Left hindlimb (tissue), 1 donor: ENCODE measurements at regions not wholly inside any gene's neighbourhood (a gene's known extent, or its start where the extent isn't known, plus 50 kb on each side); places are given as distances from the start of the nearest gene placed in this dataset.
"Not testable (repeated sequence)": the region's sequence is repeated elsewhere in the genome, so short reads cannot be mapped to it uniquely, and the experiment has no call there.

Experiments
- DNase-seq: peaks from one replicate; pipeline ENCODE4 v3.0.0-alpha.2; 2018

- no peak for DNase-seq
Measured at GRCh38 chr4:38386654-38387188, 277.3 kb upstream of the KLF3 start.

- DNase-seq: peak; percentile 50
Measured at GRCh38 chr4:38387348-38387747, 276.7 kb upstream of the KLF3 start.

- DNase-seq: no peak
Measured at GRCh38 chr4:38387819-38388218, 276.2 kb upstream of the KLF3 start.

GRCh38 chr4:38388907-38389306, 275.1 kb upstream of the KLF3 start:
- DNase-seq: not testable (repeated sequence)

GRCh38 chr4:38390969-38391545, 272.9 kb upstream of the KLF3 start:
- DNase-seq: no peak

GRCh38 chr4:38392223-38392855, 271.7 kb upstream of the KLF3 start:
- no peak for DNase-seq

- DNase-seq: no peak
Measured at GRCh38 chr4:38396091-38396490, 267.9 kb upstream of the KLF3 start.

- DNase-seq: no peak
Measured at GRCh38 chr4:38396845-38397547, 267.0 kb upstream of the KLF3 start.

- DNase-seq: no peak
Measured at GRCh38 chr4:38400946-38401345, 263.1 kb upstream of the KLF3 start.

- DNase-seq: no peak
Measured at GRCh38 chr4:38406243-38406642, 257.8 kb upstream of the KLF3 start.

GRCh38 chr4:38409852-38410251, 254.1 kb upstream of the KLF3 start:
- no peak for DNase-seq

- no peak for DNase-seq
Measured at GRCh38 chr4:38411092-38411491, 252.9 kb upstream of the KLF3 start.

GRCh38 chr4:38411981-38412536, 251.9 kb upstream of the KLF3 start:
- DNase-seq: no peak

GRCh38 chr4:38413524-38414341, 250.3 kb upstream of the KLF3 start:
- DNase-seq: no peak

GRCh38 chr4:38414410-38414809, 249.6 kb upstream of the KLF3 start:
- no peak for DNase-seq

GRCh38 chr4:38415682-38416081, 248.3 kb upstream of the KLF3 start:
- DNase-seq: no peak

- DNase-seq: no peak
Measured at GRCh38 chr4:38416450-38417014, 247.5 kb upstream of the KLF3 start.

GRCh38 chr4:38420254-38420653, 243.7 kb upstream of the KLF3 start:
- not testable (repeated sequence) for DNase-seq

GRCh38 chr4:38422850-38423249, 241.1 kb upstream of the KLF3 start:
- no peak for DNase-seq

GRCh38 chr4:38424151-38424871, 239.7 kb upstream of the KLF3 start:
- no peak for DNase-seq

GRCh38 chr4:38426532-38426931, 237.5 kb upstream of the KLF3 start:
- no peak for DNase-seq

- DNase-seq: no peak
Measured at GRCh38 chr4:38430841-38431240, 233.2 kb upstream of the KLF3 start.
